Esophagus squamous epithelium (tissue), 5 donors: ENCODE measurements at regions not wholly inside any gene's neighbourhood (a gene's known extent, or its start where the extent isn't known, plus 50 kb on each side); places are given as distances from the start of the nearest gene placed in this dataset.

Experiments used
- DNase-seq: peaks from one replicate; lab custom pipeline; 2025; lab: John Stamatoyannopoulos, UW
- H3K27ac ChIP-seq, 4 donors: fragments of 200-600 bp; sonication (generic); one replicate each; pipeline ENCODE4 v1.5.1; 2016 to 2019; ENCODE audit warnings: mild to moderate bottlenecking in 1 of 4
- H3K27me3 ChIP-seq, 4 donors: fragments of 200-600 bp; sonication (generic); 1 replicate in 3 of 4; 2 replicates in 1 of 4; pipeline versions ENCODE4 v1.5.1 to v1.6.0; 2017 to 2021; ENCODE audit warnings: antibody characterized with exemption in 1 of 4
- H3K36me3 ChIP-seq, 3 donors: fragments of 200-600 bp; sonication (generic); one replicate each; pipeline ENCODE4 v1.5.1; 2016 to 2019
- H3K4me1 ChIP-seq, 3 donors: fragments of 200-600 bp; sonication (generic); one replicate each; pipeline ENCODE4 v1.5.1; 2017 to 2019
- H3K4me3 ChIP-seq, 4 donors: fragments of 200-600 bp; sonication (generic); 1 replicate in 3 of 4; 2 replicates in 1 of 4; pipeline ENCODE4 v1.5.1; 2016 to 2019; ENCODE audit warnings: mild to moderate bottlenecking in 2 of 4, moderate library complexity in 1 of 4
- H3K9me3 ChIP-seq, 3 donors: fragments of 200-600 bp; sonication (generic); one replicate each; pipeline ENCODE4 v1.5.1; 2016 to 2019
- POLR2A ChIP-seq, 4 donors: fragments of 450-650 bp; IDR thresholded peaks; one replicate each; pipeline ENCODE4 v1.6.1; 2017; ENCODE audit warnings: antibody characterized with exemption in 4 of 4, mild to moderate bottlenecking in 4 of 4, moderate library complexity in 3 of 4
- WGBS, 2 donors: methylation state at CpG; one replicate each; pipeline ENCODE4 v1.1.5; 2018; 5-methylcytosine and 5-hydroxymethylcytosine counted together
- intact Hi-C: fragments of 100-400 bp; cut with DNase I; formaldehyde crosslinking; loops from one replicate; pipeline ENCODE4 v1.15.0; 2022
- TF ChIP-seq, protein P1 (sequence below), 6 experiments: fragments of 450-650 bp in 4 of 6; fragments of 200-600 bp in 2 of 6; sonication (generic) in 2 of 6; IDR thresholded peaks; one replicate each; pipeline ENCODE4 v1.5.1; 2016 to 2019; ENCODE audit warnings: antibody characterized with exemption in 6 of 6, mild to moderate bottlenecking in 4 of 6, moderate library complexity in 4 of 6
- donor health status: DM: yes; HTN: yes; CAD: no.

DNA sequence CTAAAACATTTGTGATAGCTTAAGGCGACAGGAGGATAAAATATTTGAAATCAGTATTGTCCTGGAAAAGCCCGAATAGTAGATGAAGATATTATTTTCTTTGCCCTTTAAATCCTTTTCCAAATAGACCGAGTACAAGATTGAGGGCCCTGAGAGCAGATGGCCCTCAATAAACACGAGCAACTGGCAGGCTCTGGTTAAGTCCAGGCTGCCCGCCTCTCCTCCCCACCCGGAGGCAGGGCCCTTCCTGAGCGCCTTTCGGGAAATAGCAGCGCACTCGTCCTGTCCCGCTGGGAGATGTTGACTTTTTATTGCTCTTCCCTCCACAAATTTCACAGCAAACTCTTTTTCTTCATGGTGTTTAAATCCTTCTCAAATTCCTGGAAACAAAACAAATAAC lies 50.8 kb upstream of the MAX start:
- WGBS, 2 donors = 44 to 54% methylated on average over 11 of the region's 11 CpGs
- Histone ChIP-seq H3K4me1 (peaks cover 6 to 21% (median 12%) of the 10 kb centered on the region in 3 donors), H3K36me3 (no peaks in the 10 kb centered on the region), H3K4me3 (no peak overlapping the region), H3K9me3 (no peaks in the 10 kb centered on the region), H3K27ac (peak overlapping the region in 1 of 4 donors; percentile 42), H3K27me3 (no peaks in the 10 kb centered on the region)
- TF ChIP-seq, protein P1, sequence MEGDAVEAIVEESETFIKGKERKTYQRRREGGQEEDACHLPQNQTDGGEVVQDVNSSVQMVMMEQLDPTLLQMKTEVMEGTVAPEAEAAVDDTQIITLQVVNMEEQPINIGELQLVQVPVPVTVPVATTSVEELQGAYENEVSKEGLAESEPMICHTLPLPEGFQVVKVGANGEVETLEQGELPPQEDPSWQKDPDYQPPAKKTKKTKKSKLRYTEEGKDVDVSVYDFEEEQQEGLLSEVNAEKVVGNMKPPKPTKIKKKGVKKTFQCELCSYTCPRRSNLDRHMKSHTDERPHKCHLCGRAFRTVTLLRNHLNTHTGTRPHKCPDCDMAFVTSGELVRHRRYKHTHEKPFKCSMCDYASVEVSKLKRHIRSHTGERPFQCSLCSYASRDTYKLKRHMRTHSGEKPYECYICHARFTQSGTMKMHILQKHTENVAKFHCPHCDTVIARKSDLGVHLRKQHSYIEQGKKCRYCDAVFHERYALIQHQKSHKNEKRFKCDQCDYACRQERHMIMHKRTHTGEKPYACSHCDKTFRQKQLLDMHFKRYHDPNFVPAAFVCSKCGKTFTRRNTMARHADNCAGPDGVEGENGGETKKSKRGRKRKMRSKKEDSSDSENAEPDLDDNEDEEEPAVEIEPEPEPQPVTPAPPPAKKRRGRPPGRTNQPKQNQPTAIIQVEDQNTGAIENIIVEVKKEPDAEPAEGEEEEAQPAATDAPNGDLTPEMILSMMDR (IDR thresholded peaks at IDR 0.05) = no peak
- no peak for TF ChIP-seq POLR2A (IDR thresholded peaks at IDR 0.05)
- DNase-seq = no peak
- intact Hi-C loops = no loop called here

DNA sequence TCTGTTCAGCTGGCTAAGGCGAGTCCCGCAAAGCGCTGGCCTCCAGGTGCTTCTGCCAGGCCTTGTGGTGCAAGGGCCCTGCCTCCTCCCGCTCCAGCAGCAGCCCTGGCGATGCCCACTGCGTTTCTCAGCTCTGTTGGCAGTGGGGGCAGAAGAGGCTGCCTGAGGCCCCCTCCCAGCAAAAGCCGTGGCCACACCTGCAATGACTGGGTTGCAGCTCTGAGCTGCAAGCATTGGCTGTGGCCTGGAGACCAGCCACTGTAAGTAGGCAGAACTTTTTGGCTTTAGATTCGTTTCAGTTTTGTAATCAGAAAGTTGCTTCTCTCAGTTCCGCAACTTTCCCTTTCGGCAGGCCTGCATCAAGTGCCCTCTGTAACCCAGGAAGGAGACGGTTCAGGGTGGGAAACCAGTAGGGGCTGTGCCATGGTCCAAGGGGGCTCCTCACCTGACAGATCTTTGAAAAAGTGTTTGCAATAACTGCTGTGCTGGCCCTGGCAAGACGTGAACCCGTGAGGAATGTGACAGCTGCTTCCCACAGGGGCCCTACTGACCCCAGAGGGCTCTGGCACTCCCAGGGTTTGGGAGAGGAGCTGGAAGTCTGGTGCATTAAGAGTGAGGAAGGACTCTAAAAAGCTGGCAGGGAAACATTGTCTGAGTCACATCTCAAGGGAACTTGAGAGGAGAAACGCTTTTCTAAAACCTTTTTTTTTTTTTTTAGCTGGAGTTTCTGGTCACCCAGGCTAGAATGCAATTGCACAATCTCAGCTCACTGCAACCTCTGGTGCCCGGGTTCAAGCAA lies 54.5 kb upstream of the MAX start:
- H3K27ac ChIP-seq = peak overlapping the region; percentile 60 to 87 (median 86)
- 44 to 46% methylated on average over 8 to 15 of the region's 15 CpGs for WGBS, 2 donors
- no peak for DNase-seq
- no peaks in the 10 kb centered on the region for H3K36me3 ChIP-seq
- peaks cover 6 to 21% (median 12%) of the 10 kb centered on the region in 3 donors for H3K4me1 ChIP-seq
- no peaks in the 10 kb centered on the region for H3K9me3 ChIP-seq
- no peaks in the 10 kb centered on the region for H3K27me3 ChIP-seq
- intact Hi-C loops = no loop called here
- TF ChIP-seq POLR2A (IDR thresholded peaks at IDR 0.05) = no peak
- TF ChIP-seq, protein P1 (IDR thresholded peaks at IDR 0.05) = no peak
- H3K4me3 ChIP-seq = peak overlapping the region in 3 of 4 donors; percentile 20 to 49 (median 26)

DNA sequence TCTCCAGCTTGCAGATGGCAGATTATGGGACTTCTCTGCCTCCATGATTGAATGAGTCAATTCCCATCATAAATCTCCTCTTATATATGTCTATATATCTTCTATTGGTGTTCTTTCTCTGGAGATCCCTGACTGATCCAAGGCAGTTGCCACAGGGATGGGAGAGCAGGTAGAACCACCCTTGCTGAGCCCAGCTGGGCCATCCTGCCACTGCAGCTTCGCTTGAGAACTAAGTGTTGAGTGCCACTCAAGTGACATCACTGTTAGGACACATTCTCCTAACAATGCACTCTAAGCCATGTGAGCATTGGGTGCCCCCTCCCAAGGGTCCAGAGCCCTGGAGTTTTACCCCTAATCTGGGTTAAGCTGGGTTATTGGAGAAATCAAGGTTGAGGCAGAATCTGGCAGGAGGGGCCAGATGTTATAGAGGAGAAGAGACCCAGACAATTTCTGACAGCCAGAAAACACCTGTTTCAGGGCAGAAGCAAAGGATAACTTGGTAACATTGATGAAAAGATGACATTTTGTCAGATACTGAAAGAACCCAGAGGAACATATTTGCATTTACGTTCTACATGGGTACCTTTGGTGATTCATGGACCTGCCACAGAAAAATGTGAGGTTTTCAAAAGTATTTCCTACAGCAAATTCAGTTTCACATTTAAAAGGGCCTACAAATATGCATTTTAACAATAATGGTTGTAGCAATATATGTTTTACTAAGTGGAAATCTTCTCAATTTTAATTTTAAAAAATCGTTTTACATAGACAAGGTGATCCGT lies 57.2 kb upstream of the MAX start:
- H3K27me3 ChIP-seq = no peaks in the 10 kb centered on the region
- no peak for DNase-seq
- intact Hi-C loops = loop anchor here (10.0 kb wide), 2 partner anchors 665 to 795 kb away; no protein-coding TSS in a partner anchor
- H3K4me1 ChIP-seq = peaks cover 6 to 21% (median 12%) of the 10 kb centered on the region in 3 donors
- H3K27ac ChIP-seq = no peak overlapping the region
- no peaks in the 10 kb centered on the region for H3K9me3 ChIP-seq
- no peak overlapping the region for H3K4me3 ChIP-seq
- no peaks in the 10 kb centered on the region for H3K36me3 ChIP-seq
- no peak for TF ChIP-seq POLR2A (IDR thresholded peaks at IDR 0.05)
- TF ChIP-seq, protein P1 (IDR thresholded peaks at IDR 0.05) = no peak
- 66 to 70% methylated on average over 3 to 4 of the region's 4 CpGs for WGBS, 2 donors

DNA sequence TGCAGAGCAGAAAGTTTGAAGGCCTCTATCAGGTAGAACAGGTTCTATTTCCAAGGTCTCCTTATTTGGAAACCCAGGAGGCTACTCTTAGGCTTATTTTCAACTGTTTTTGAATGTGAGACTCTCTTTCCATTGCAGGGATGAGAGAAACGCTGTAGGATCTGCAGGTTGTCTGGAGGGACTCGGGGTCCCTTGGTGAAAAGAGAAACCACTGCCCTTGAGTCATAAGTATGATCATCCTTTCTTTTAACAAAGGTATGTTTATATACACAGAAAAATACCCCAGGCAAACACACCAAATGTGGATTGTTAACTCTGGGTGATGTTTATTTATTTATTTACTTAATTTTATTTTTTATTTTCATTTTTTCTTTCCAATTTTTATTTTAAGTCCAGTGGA lies 57.8 kb upstream of the MAX start:
- intact Hi-C loops = loop anchor here (10.0 kb wide), 2 partner anchors 665 to 795 kb away; no protein-coding TSS in a partner anchor
- DNase-seq = no peak
- Histone ChIP-seq H3K27me3 (no peaks in the 10 kb centered on the region), H3K36me3 (no peaks in the 10 kb centered on the region), H3K9me3 (no peaks in the 10 kb centered on the region), H3K4me1 (peaks cover 6 to 21% (median 12%) of the 10 kb centered on the region in 3 donors), H3K4me3 (no peak overlapping the region), H3K27ac (no peak overlapping the region)
- TF ChIP-seq, protein P1 (IDR thresholded peaks at IDR 0.05) = no peak
- no peak for TF ChIP-seq POLR2A (IDR thresholded peaks at IDR 0.05)
- 82 to 91% methylated on average over 2 of the region's 2 CpGs for whole genome bisulfite sequencing, 2 donors
